ENCODE measurements at regions not wholly inside any gene's neighbourhood (a gene's known extent, or its start where the extent isn't known, plus 50 kb on each side); places are given as distances from the start of the nearest gene placed in this dataset.

- no peak for DNase-seq (ENCODE audit: low read depth)
- H3K4me3 ChIP-seq (ENCODE audit: low read depth, low read length): no peak overlapping the region
- TF ChIP-seq CTCF (IDR thresholded peaks at IDR 0.05; ENCODE audit: insufficient read depth, low read depth, low read length, missing control alignments): no peak
Observed at GRCh38 chr4:125843947-125844346, 529.2 kb downstream of the FAT4 start.

- H3K4me3 ChIP-seq (ENCODE audit: low read depth, low read length): no peak overlapping the region
- TF ChIP-seq CTCF (IDR thresholded peaks at IDR 0.05; ENCODE audit: insufficient read depth, low read depth, low read length, missing control alignments): no peak
- no peak for DNase-seq (ENCODE audit: low read depth)
Observed at GRCh38 chr4:125847518-125847917, 532.8 kb downstream of the FAT4 start.

- no peak for TF ChIP-seq CTCF (IDR thresholded peaks at IDR 0.05; ENCODE audit: insufficient read depth, low read depth, low read length, missing control alignments)
- H3K4me3 ChIP-seq (ENCODE audit: low read depth, low read length): no peak overlapping the region
- DNase-seq (ENCODE audit: low read depth): no peak
Observed at GRCh38 chr4:125849869-125850268, 535.1 kb downstream of the FAT4 start.

- no peak for DNase-seq (ENCODE audit: low read depth)
- no peak overlapping the region for H3K4me3 ChIP-seq (ENCODE audit: low read depth, low read length)
- TF ChIP-seq CTCF (IDR thresholded peaks at IDR 0.05; ENCODE audit: insufficient read depth, low read depth, low read length, missing control alignments): no peak
Observed at GRCh38 chr4:125891597-125892258, 577.0 kb downstream of the FAT4 start.

GRCh38 chr4:125904802-125905201, 590.0 kb downstream of the FAT4 start:
- no peak overlapping the region for H3K4me3 ChIP-seq (ENCODE audit: low read depth, low read length)

GRCh38 chr4:125911058-125911457, 596.3 kb downstream of the FAT4 start:
- no peak for DNase-seq (ENCODE audit: low read depth)
- TF ChIP-seq CTCF (IDR thresholded peaks at IDR 0.05; ENCODE audit: insufficient read depth, low read depth, low read length, missing control alignments): no peak
- no peak overlapping the region for H3K4me3 ChIP-seq (ENCODE audit: low read depth, low read length)

More at GRCh38 chr4:125904802-125905201, 590.0 kb downstream of the FAT4 start:
- TF ChIP-seq CTCF (IDR thresholded peaks at IDR 0.05; ENCODE audit: insufficient read depth, low read depth, low read length, missing control alignments): no peak
- DNase-seq (ENCODE audit: low read depth): no peak

GRCh38 chr4:125911481-125911880, 596.7 kb downstream of the FAT4 start:
- no peak overlapping the region for H3K4me3 ChIP-seq (ENCODE audit: low read depth, low read length)
- no peak for DNase-seq (ENCODE audit: low read depth)
- TF ChIP-seq CTCF (IDR thresholded peaks at IDR 0.05; ENCODE audit: insufficient read depth, low read depth, low read length, missing control alignments): no peak

Measured in GM12865 (cell line).